ENCODE measurements at regions not wholly inside any gene's neighbourhood (a gene's known extent, or its start where the extent isn't known, plus 50 kb on each side); places are given as distances from the start of the nearest gene placed in this dataset.

DNA sequence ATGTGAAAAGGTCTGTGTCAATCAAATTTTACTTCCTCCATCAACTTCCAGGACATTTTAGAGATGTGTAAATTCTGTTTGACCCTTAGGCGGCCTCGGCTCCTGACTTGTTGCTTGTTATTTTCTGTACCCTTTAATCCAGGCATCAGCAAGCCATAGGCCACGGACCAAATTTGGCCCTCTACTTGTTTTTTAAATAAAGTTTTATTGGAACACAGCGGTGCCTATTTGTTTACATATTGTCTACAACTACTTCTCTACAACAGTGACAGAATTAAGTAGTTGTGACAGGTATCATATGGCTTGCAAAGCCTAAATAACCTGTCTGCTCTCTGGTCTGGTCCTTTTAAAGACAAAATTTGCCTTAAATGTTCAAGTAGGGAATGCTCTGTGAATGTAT lies 132.1 kb downstream of the AACS start:
- no peaks in the 10 kb centered on the region for H3K9me2 ChIP-seq (replicated peaks; ENCODE audit: insufficient read depth, low read length)
- no peak overlapping the region for H3K27ac ChIP-seq (ENCODE audit: low read depth, low read length)
- no peak overlapping the region for H3K4me3 ChIP-seq (ENCODE audit: insufficient read depth, low read length, poor library complexity, severe bottlenecking)
- no peaks in the 10 kb centered on the region for H4K20me1 ChIP-seq (ENCODE audit: low read depth, low read length)
- H3K9me3 ChIP-seq (ENCODE audit: insufficient read depth, low read length): no peaks in the 10 kb centered on the region
- no peaks in the 10 kb centered on the region for H3K79me2 ChIP-seq (ENCODE audit: insufficient read depth, low read length)
- TF ChIP-seq, protein P1, sequence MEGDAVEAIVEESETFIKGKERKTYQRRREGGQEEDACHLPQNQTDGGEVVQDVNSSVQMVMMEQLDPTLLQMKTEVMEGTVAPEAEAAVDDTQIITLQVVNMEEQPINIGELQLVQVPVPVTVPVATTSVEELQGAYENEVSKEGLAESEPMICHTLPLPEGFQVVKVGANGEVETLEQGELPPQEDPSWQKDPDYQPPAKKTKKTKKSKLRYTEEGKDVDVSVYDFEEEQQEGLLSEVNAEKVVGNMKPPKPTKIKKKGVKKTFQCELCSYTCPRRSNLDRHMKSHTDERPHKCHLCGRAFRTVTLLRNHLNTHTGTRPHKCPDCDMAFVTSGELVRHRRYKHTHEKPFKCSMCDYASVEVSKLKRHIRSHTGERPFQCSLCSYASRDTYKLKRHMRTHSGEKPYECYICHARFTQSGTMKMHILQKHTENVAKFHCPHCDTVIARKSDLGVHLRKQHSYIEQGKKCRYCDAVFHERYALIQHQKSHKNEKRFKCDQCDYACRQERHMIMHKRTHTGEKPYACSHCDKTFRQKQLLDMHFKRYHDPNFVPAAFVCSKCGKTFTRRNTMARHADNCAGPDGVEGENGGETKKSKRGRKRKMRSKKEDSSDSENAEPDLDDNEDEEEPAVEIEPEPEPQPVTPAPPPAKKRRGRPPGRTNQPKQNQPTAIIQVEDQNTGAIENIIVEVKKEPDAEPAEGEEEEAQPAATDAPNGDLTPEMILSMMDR (IDR thresholded peaks at IDR 0.05; ENCODE audit: insufficient read depth, low read length, poor library complexity, severe bottlenecking): no peak
- TF ChIP-seq EZH2phosphoT487 (conservative IDR thresholded peaks at IDR 0.05; ENCODE audit: low read length): no peak
- no peaks in the 10 kb centered on the region for H3K36me3 ChIP-seq (ENCODE audit: low read length)
- no peak overlapping the region for H3K9ac ChIP-seq (ENCODE audit: low read length)
- no peak overlapping the region for H2AFZ ChIP-seq (ENCODE audit: low read depth, low read length, severe bottlenecking)
- no peaks in the 10 kb centered on the region for H3F3A ChIP-seq (ENCODE audit: insufficient read depth)
- no peak overlapping the region for H3K4me2 ChIP-seq (ENCODE audit: low read depth, low read length, poor library complexity, severe bottlenecking)
- H3K27me3 ChIP-seq (ENCODE audit: low read length): 0 out of 2 replicates have a peak, but pooled peaks cover 3% of the 10 kb centered on the region

DNA sequence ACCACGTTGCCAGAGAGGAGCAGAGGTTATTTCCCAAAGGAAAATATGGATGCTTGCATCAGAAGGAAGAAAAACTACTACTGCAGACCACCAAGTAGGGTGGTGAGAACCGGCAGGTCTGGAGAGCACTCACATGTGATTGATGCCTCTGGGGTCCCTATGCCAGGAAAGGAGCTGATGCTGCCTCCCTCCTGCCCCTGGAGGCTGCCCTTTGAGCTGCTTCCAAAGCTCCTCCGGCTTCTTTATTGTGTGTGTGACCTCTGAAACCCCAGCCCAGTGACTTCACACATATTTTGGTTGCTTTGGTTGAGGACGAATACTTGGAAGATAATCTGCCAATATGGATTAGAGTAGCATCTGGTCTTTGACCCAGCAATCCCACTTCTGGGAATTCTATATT lies 133.4 kb downstream of the AACS start:
- H3K4me2 ChIP-seq (ENCODE audit: low read depth, low read length, poor library complexity, severe bottlenecking): no peak overlapping the region
- no peaks in the 10 kb centered on the region for H3F3A ChIP-seq (ENCODE audit: insufficient read depth)
- H3K27ac ChIP-seq (ENCODE audit: low read depth, low read length): no peak overlapping the region
- H2AFZ ChIP-seq (ENCODE audit: low read depth, low read length, severe bottlenecking): no peak overlapping the region
- TF ChIP-seq EZH2phosphoT487 (conservative IDR thresholded peaks at IDR 0.05; ENCODE audit: low read length): no peak
- TF ChIP-seq, protein P1 (IDR thresholded peaks at IDR 0.05; ENCODE audit: insufficient read depth, low read length, poor library complexity, severe bottlenecking): no peak
- no peaks in the 10 kb centered on the region for H4K20me1 ChIP-seq (ENCODE audit: low read depth, low read length)
- no peak overlapping the region for H3K9ac ChIP-seq (ENCODE audit: low read length)
- H3K79me2 ChIP-seq (ENCODE audit: insufficient read depth, low read length): no peaks in the 10 kb centered on the region
- no peak overlapping the region for H3K4me3 ChIP-seq (ENCODE audit: insufficient read depth, low read length, poor library complexity, severe bottlenecking)
- H3K9me2 ChIP-seq (replicated peaks; ENCODE audit: insufficient read depth, low read length): no peaks in the 10 kb centered on the region
- H3K9me3 ChIP-seq (ENCODE audit: insufficient read depth, low read length): no peaks in the 10 kb centered on the region
- H3K36me3 ChIP-seq (ENCODE audit: low read length): no peaks in the 10 kb centered on the region
- H3K27me3 ChIP-seq (ENCODE audit: low read length): 0 out of 2 replicates have a peak, but pooled peaks cover 3% of the 10 kb centered on the region

DNA sequence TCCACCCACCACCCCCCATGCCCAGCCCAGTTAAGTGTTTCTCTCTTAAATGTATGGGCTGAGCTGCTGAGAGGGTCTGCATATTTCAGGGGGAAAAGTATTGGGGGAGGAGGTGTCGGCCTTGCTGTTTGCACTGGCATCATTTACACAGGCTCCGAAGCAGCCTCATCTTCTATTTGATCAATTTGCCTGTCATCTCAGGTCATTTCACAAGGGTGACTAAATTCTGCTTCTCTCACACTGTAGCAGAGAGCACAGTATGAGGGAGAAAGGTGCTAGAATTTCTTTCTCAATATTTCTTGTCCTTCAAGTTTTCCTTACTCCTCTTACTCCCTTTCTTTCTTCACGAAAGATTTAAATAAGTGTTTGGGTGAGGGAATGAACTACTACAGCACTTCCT lies 135.9 kb downstream of the AACS start:
- no peak overlapping the region for H3K9ac ChIP-seq (ENCODE audit: low read length)
- H3K4me2 ChIP-seq (ENCODE audit: low read depth, low read length, poor library complexity, severe bottlenecking): no peak overlapping the region
- H2AFZ ChIP-seq (ENCODE audit: low read depth, low read length, severe bottlenecking): no peak overlapping the region
- TF ChIP-seq, protein P1 (IDR thresholded peaks at IDR 0.05; ENCODE audit: insufficient read depth, low read length, poor library complexity, severe bottlenecking): no peak
- TF ChIP-seq EZH2phosphoT487 (conservative IDR thresholded peaks at IDR 0.05; ENCODE audit: low read length): no peak
- no peak overlapping the region for H3K27ac ChIP-seq (ENCODE audit: low read depth, low read length)
- H3K79me2 ChIP-seq (ENCODE audit: insufficient read depth, low read length): no peaks in the 10 kb centered on the region
- no peaks in the 10 kb centered on the region for H3F3A ChIP-seq (ENCODE audit: insufficient read depth)
- no peaks in the 10 kb centered on the region for H3K36me3 ChIP-seq (ENCODE audit: low read length)
- H3K9me2 ChIP-seq (replicated peaks; ENCODE audit: insufficient read depth, low read length): no peaks in the 10 kb centered on the region
- H3K27me3 ChIP-seq (ENCODE audit: low read length): 0 out of 2 replicates have a peak, but pooled peaks cover 3% of the 10 kb centered on the region
- H3K4me3 ChIP-seq (ENCODE audit: insufficient read depth, low read length, poor library complexity, severe bottlenecking): no peak overlapping the region
- no peaks in the 10 kb centered on the region for H3K9me3 ChIP-seq (ENCODE audit: insufficient read depth, low read length)
- no peaks in the 10 kb centered on the region for H4K20me1 ChIP-seq (ENCODE audit: low read depth, low read length)
